Ascending aorta (tissue), 2 donors: ENCODE measurements at regions not wholly inside any gene's neighbourhood (a gene's known extent, or its start where the extent isn't known, plus 50 kb on each side); places are given as distances from the start of the nearest gene placed in this dataset.
A peak's percentile ranks its signal among the peaks of the same experiment; 100 is the strongest.

Experiments
- DNase-seq, 2 donors: peaks; one replicate each; pipeline ENCODE4 v3.0.0-alpha.2; 2019; ENCODE audit warnings: low spot score in 2 of 2
- H3K27ac ChIP-seq, 2 donors: fragments of 200-600 bp; sonication (generic); one replicate each; pipeline ENCODE4 v1.5.1; 2016 to 2017; ENCODE audit warnings: mild to moderate bottlenecking in 1 of 2
- H3K27me3 ChIP-seq: fragments of 200-600 bp; sonication (generic); one replicate; pipeline ENCODE4 v1.5.1; 2017
- H3K36me3 ChIP-seq, 2 donors: fragments of 200-600 bp; sonication (generic); one replicate each; pipeline ENCODE4 v1.5.1; 2016
- H3K4me1 ChIP-seq, 2 donors: fragments of 200-600 bp; sonication (generic); one replicate each; pipeline ENCODE4 v1.5.1; 2016 to 2017; ENCODE audit warnings: mild to moderate bottlenecking in 1 of 2
- H3K4me3 ChIP-seq, 2 donors: fragments of 200-600 bp; sonication (generic); one replicate each; pipeline ENCODE4 v1.5.1; 2016 to 2017; ENCODE audit warnings: mild to moderate bottlenecking in 1 of 2
- H3K9me3 ChIP-seq, 2 donors: fragments of 200-600 bp; sonication (generic); one replicate each; pipeline ENCODE4 v1.5.1; 2016
- CTCF ChIP-seq, 3 experiments: fragments of 200-600 bp in 2 of 3; fragments of 450-650 bp in 1 of 3; sonication (generic) in 2 of 3; IDR thresholded peaks; one replicate each; pipeline ENCODE4 v1.5.1; 2016 to 2019; ENCODE audit warnings: antibody characterized with exemption in 3 of 3, mild to moderate bottlenecking in 1 of 3, moderate library complexity in 1 of 3
- intact Hi-C: fragments of 100-400 bp; cut with DNase I; formaldehyde crosslinking; loops from one replicate; pipeline ENCODE4 v1.15.1; 2023

GRCh38 chr9:91078369-91078695, 276.7 kb downstream of the SYK start:
- no peak overlapping the region for H3K27ac ChIP-seq
- H3K4me3 ChIP-seq = no peak overlapping the region
- intact Hi-C loops = no loop called here
- H3K36me3 ChIP-seq = no peaks in the 10 kb centered on the region
- H3K4me1 ChIP-seq = no peaks in the 10 kb centered on the region
- no peak for TF ChIP-seq CTCF (IDR thresholded peaks at IDR 0.05)
- H3K27me3 ChIP-seq = no peaks in the 10 kb centered on the region
- no peaks in the 10 kb centered on the region for H3K9me3 ChIP-seq
- DNase-seq = peak in 1 of 2 donors; percentile 31

GRCh38 chr9:91082731-91083130, 279.0 kb downstream of the AUH start:
- no peaks in the 10 kb centered on the region for H3K27me3 ChIP-seq
- H3K27ac ChIP-seq = no peak overlapping the region
- no peaks in the 10 kb centered on the region for H3K9me3 ChIP-seq
- intact Hi-C loops = no loop called here
- no peaks in the 10 kb centered on the region for H3K36me3 ChIP-seq
- DNase-seq = no peak
- H3K4me1 ChIP-seq = no peaks in the 10 kb centered on the region
- H3K4me3 ChIP-seq = no peak overlapping the region
- no peak for TF ChIP-seq CTCF (IDR thresholded peaks at IDR 0.05)

GRCh38 chr9:91084896-91085516, 276.7 kb downstream of the AUH start:
- Histone ChIP-seq H3K4me1 (no peaks in the 10 kb centered on the region), H3K27ac (no peak overlapping the region), H3K9me3 (no peaks in the 10 kb centered on the region), H3K27me3 (no peaks in the 10 kb centered on the region), H3K36me3 (no peaks in the 10 kb centered on the region), H3K4me3 (no peak overlapping the region)
- intact Hi-C loops = no loop called here
- no peak for TF ChIP-seq CTCF (IDR thresholded peaks at IDR 0.05)
- peak in 1 of 2 donors; percentile 18 for DNase-seq

- H3K4me3 ChIP-seq = no peak overlapping the region
- peak in 1 of 2 donors; percentile 12 for DNase-seq
- H3K27me3 ChIP-seq = no peaks in the 10 kb centered on the region
- H3K4me1 ChIP-seq = no peaks in the 10 kb centered on the region
- no peaks in the 10 kb centered on the region for H3K36me3 ChIP-seq
- no peak for TF ChIP-seq CTCF (IDR thresholded peaks at IDR 0.05)
- intact Hi-C loops = no loop called here
- no peaks in the 10 kb centered on the region for H3K9me3 ChIP-seq
- H3K27ac ChIP-seq = no peak overlapping the region
These were observed 276.0 kb downstream of the AUH start for GRCh38 chr9:91085517-91086291.

GRCh38 chr9:91086657-91087461, 274.9 kb downstream of the AUH start:
- H3K36me3 ChIP-seq = no peaks in the 10 kb centered on the region
- H3K9me3 ChIP-seq = no peaks in the 10 kb centered on the region
- TF ChIP-seq CTCF (IDR thresholded peaks at IDR 0.05) = no peak
- no peak overlapping the region for H3K4me3 ChIP-seq
- no peaks in the 10 kb centered on the region for H3K4me1 ChIP-seq
- no peaks in the 10 kb centered on the region for H3K27me3 ChIP-seq
- no peak overlapping the region for H3K27ac ChIP-seq
- intact Hi-C loops = no loop called here
- no peak for DNase-seq
